HepG2 (cell line): ENCODE measurements at regions not wholly inside any gene's neighbourhood (a gene's known extent, or its start where the extent isn't known, plus 50 kb on each side); places are given as distances from the start of the nearest gene placed in this dataset.
"Not testable (repeated sequence)": the region's sequence is repeated elsewhere in the genome, so short reads cannot be mapped to it uniquely, and the experiment has no call there.

Source experiments
- ATAC-seq: fragments of 200-7000 bp; cut with Tn5 transposase; 3 replicates; pipeline ENCODE4 v1.9.1; 2020; ENCODE audit warnings: mild to moderate bottlenecking, moderate library complexity
- BruUV-seq: library from RNA; stranded (reverse); fragments of 400-500 nt; replicated peaks from 2 replicates; lab custom pipeline; 2021; lab: Mats Ljungman, UMichigan
- CTCF ChIA-PET: fragments of 300-600 bp; formaldehyde crosslinking; extraction: SDS; loops from one replicate; lab custom pipeline; 2021; ENCODE audit warnings: low total read pairs, inconsistent platforms, low intra/inter-chr PET ratio; lab: Yijun Ruan, JAX
- POLR2A ChIA-PET: fragments of 350-600 bp; sonication (Branson Sonifier 250); formaldehyde crosslinking; loops from one replicate; lab custom pipeline; 2020; ENCODE audit warnings: antibody characterized with exemption, inconsistent platforms; lab: Yijun Ruan, JAX
- DNase-seq: peaks from one replicate; pipeline ENCODE4 v3.0.0-alpha.2; 2015; ENCODE audit warnings: low spot score
- FAIRE-seq: peaks from 3 replicates; lab custom pipeline; 2011; peaks lifted over from hg19 to GRCh38; lab: Jason Lieb, UNC
- H2AFZ ChIP-seq: one replicate; pipeline ENCODE4 v1.6.1; 2011; ENCODE audit warnings: low read length, inconsistent platforms
- H3K27ac ChIP-seq: fragments of 300-600 bp; 3 replicates; pipeline ENCODE4 v1.8.0; 2011; ENCODE audit warnings: mixed run types, mild to moderate bottlenecking, mixed read lengths, low read length, inconsistent platforms; ENCODE audit not compliant: insufficient read depth; ENCODE audit errors: extremely low read length
- H3K27me3 ChIP-seq, 2 experiments: fragments of 200-600 bp in 1 of 2; 2 replicates in 1 of 2; 3 replicates in 1 of 2; pipeline versions ENCODE4 v1.6.0 to v1.8.0; 2011; ENCODE audit warnings: low read length in 2 of 2, mild to moderate bottlenecking in 2 of 2, moderate library complexity in 2 of 2, inconsistent platforms in 1 of 2; ENCODE audit not compliant: insufficient read depth in 2 of 2, control insufficient read depth in 1 of 2
- H3K36me3 ChIP-seq, 2 experiments: fragments of 200-600 bp in 1 of 2; replicated peaks in 1 of 2; 2 replicates in 1 of 2; 3 replicates in 1 of 2; pipeline versions ENCODE4 v1.5.1 to v1.8.0; 2011; ENCODE audit warnings: low read length in 2 of 2, inconsistent platforms in 1 of 2; ENCODE audit not compliant: insufficient read depth in 2 of 2, control insufficient read depth in 1 of 2
- H3K4me1 ChIP-seq: 2 replicates; pipeline ENCODE4 v1.5.1; 2012; ENCODE audit warnings: low read length, inconsistent platforms; ENCODE audit not compliant: insufficient read depth
- H3K4me2 ChIP-seq: 2 replicates; pipeline ENCODE4 v1.6.0; 2011; ENCODE audit warnings: low read depth, low read length, inconsistent platforms
- H3K4me3 ChIP-seq, 3 experiments: fragments of 200-600 bp in 1 of 3; sonication (generic), shearing (Covaris generic) in 1 of 3; replicated peaks in 1 of 3; 2 replicates each; pipeline ENCODE4 v1.5.1; 2011 to 2016; ENCODE audit warnings: low read length in 3 of 3, inconsistent platforms in 2 of 3, low read depth in 2 of 3, mild to moderate bottlenecking in 2 of 3, control low read depth in 1 of 3, mixed read lengths in 1 of 3; ENCODE audit not compliant: insufficient read depth in 1 of 3
- H3K79me2 ChIP-seq: one replicate; pipeline ENCODE4 v1.6.1; 2011; ENCODE audit warnings: low read length, inconsistent platforms; ENCODE audit not compliant: insufficient read depth
- H3K9ac ChIP-seq: 2 replicates; pipeline ENCODE4 v1.6.0; 2011; ENCODE audit warnings: mild to moderate bottlenecking, low read depth, low read length, inconsistent platforms; ENCODE audit not compliant: insufficient read depth
- H3K9me3 ChIP-seq: 2 replicates; pipeline ENCODE4 v1.5.1; 2012; ENCODE audit warnings: mild to moderate bottlenecking, low read length
- H4K20me1 ChIP-seq: 2 replicates; pipeline ENCODE4 v1.6.0; 2011; ENCODE audit warnings: inconsistent platforms, mild to moderate bottlenecking, low read length, moderate library complexity; ENCODE audit not compliant: insufficient read depth
- SOX13 ChIP-seq, 3 experiments: fragments of 450-650 bp in 1 of 3; sonication (generic) in 1 of 3; formaldehyde crosslinking in 1 of 3; IDR thresholded peaks in 2 of 3; conservative IDR thresholded peaks in 1 of 3; 2 replicates each; pipeline versions ENCODE4 v1.5.0 to v1.6.1; 2016 to 2020; ENCODE audit warnings: antibody characterized with exemption in 1 of 3, mild to moderate bottlenecking in 1 of 3, missing compliant biosample characterization in 1 of 3, missing genetic modification reagents in 1 of 3, moderate library complexity in 1 of 3
- ZFP37 ChIP-seq: sonication (generic); formaldehyde crosslinking; IDR thresholded peaks from 2 replicates; pipeline ENCODE4 v1.4.0; 2020; ENCODE audit warnings: missing genetic modification reagents, borderline replicate concordance
- WGBS: methylation state at CpG from one replicate; pipeline ENCODE4 v1.1.6; 2017; ENCODE audit warnings: low lambda C conversion rate; 5-methylcytosine and 5-hydroxymethylcytosine counted together
- in situ Hi-C: cut with HindIII; loops from 2 replicates; pipeline ENCODE4 v1.10.0; 2017; ENCODE audit warnings: low pct_unique_long_range_greater_than_20kb; ENCODE audit not compliant: extremely low pct_ligation_motif_present
- intact Hi-C: fragments of 100-400 bp; cut with micrococcal nuclease; formaldehyde crosslinking; loops from one replicate; pipeline ENCODE4 v1.10.0; 2022; ENCODE audit not compliant: unreplicated experiment
- TF ChIP-seq, protein P1 (sequence below): sonication (generic); formaldehyde crosslinking; IDR thresholded peaks from 2 replicates; pipeline ENCODE4 v1.4.0; 2020; ENCODE audit warnings: missing genetic modification reagents

DNA sequence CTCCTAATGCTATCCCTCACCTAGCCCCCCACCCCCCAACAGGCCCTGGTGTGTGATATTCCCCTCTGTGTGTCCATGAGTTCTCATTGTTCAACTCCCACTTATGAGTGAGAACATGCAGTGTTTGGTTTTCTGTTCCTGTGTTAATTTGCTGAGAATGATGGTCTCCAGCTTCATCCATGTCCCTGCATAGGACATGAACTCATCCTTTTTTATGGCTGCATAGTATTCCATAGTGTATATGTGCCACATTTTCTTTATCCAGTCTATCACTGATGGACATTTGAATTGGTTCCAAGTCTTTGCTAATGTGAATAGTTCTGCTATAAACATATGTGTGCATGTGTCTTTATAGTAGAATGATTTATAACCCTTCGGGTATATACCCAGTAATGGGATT lies 57.2 kb upstream of the ME3 start:
- POLR2A ChIA-PET, CTCF ChIA-PET: not testable (repeated sequence)

DNA sequence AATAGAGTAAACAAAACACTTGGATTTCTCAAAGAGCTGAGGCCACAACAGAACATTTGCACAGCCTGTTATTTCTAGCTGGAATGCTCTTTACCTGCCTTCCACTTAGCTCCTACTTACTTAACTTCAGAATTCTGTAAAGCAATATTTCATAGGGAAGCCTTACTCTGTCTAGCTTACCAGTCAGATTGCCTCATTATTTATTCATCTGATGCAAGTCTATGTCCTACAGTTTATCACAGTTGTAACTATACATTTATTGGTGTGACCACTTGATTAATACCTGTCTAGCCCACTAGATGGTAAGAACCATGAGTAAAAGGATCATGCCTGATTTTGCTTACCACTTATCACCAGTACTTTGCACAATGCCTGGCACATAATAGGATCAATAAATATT lies 56.1 kb upstream of the ME3 start:
- no peaks in the 10 kb centered on the region for H3K4me1 ChIP-seq
- TF ChIP-seq, protein P1, sequence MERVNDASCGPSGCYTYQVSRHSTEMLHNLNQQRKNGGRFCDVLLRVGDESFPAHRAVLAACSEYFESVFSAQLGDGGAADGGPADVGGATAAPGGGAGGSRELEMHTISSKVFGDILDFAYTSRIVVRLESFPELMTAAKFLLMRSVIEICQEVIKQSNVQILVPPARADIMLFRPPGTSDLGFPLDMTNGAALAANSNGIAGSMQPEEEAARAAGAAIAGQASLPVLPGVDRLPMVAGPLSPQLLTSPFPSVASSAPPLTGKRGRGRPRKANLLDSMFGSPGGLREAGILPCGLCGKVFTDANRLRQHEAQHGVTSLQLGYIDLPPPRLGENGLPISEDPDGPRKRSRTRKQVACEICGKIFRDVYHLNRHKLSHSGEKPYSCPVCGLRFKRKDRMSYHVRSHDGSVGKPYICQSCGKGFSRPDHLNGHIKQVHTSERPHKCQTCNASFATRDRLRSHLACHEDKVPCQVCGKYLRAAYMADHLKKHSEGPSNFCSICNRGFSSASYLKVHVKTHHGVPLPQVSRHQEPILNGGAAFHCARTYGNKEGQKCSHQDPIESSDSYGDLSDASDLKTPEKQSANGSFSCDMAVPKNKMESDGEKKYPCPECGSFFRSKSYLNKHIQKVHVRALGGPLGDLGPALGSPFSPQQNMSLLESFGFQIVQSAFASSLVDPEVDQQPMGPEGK (CRISPR knock-in tag) = no peak
- TF ChIP-seq ZFP37 (CRISPR knock-in tag) (no peak), SOX13 (IDR thresholded peaks at IDR 0.05) (no peak), SOX13 (CRISPR knock-in tag; conservative IDR thresholded peaks at IDR 0.05 in 1 of 2, IDR thresholded peaks at IDR 0.05 in 1 of 2) (no peak)
- DNase-seq (no peak), ATAC-seq (no peak), FAIRE-seq (no peak)
- H3K27me3 ChIP-seq = peaks cover 0 to 3% of the 10 kb centered on the region in 2 experiments; a peak in 2 of 5 replicates
- no peak overlapping the region for H3K27ac ChIP-seq
- in situ Hi-C loops = no loop called here
- ChIA-PET CTCF (no interaction called here), POLR2A (no interaction called here)
- no TSS peak for BruUV-seq
- H3K4me2 ChIP-seq = no peak overlapping the region
- H3K9ac ChIP-seq = no peak overlapping the region
- H3K36me3 ChIP-seq = no peaks in the 10 kb centered on the region
- H3K79me2 ChIP-seq = no peaks in the 10 kb centered on the region
- intact Hi-C loops = no loop called here
- no peak overlapping the region for H2AFZ ChIP-seq
- no peak overlapping the region for H3K4me3 ChIP-seq
- H4K20me1 ChIP-seq = no peaks in the 10 kb centered on the region
- no peaks in the 10 kb centered on the region for H3K9me3 ChIP-seq

More for the DNA sequence above, 57.2 kb upstream of the ME3 start:
- H3K27ac ChIP-seq, DNase-seq, in situ Hi-C loops, FAIRE-seq, ATAC-seq, H3K4me3 ChIP-seq, H3K27me3 ChIP-seq, H3K4me2 ChIP-seq, intact Hi-C loops, H3K9me3 ChIP-seq, BruUV-seq, H3K9ac ChIP-seq, H3K4me1 ChIP-seq, H3K36me3 ChIP-seq, H2AFZ ChIP-seq, H4K20me1 ChIP-seq, H3K79me2 ChIP-seq: not testable (repeated sequence)
- 48% methylated on average over 1 of the region's 1 CpG for WGBS
